ENCODE measurements at regions not wholly inside any gene's neighbourhood (a gene's known extent, or its start where the extent isn't known, plus 50 kb on each side); places are given as distances from the start of the nearest gene placed in this dataset.

- TF ChIP-seq CTCF (conservative IDR thresholded peaks at IDR 0.05; ENCODE audit: low read depth, low read length): no peak
- TF ChIP-seq EZH2 (IDR thresholded peaks at IDR 0.05; ENCODE audit: low read length, unreplicated experiment): no peak
Observed at GRCh38 chr3:28739647-28740046, 391.0 kb upstream of the AZI2 start.
